ENCODE measurements at regions not wholly inside any gene's neighbourhood (a gene's known extent, or its start where the extent isn't known, plus 50 kb on each side); places are given as distances from the start of the nearest gene placed in this dataset.

DNA sequence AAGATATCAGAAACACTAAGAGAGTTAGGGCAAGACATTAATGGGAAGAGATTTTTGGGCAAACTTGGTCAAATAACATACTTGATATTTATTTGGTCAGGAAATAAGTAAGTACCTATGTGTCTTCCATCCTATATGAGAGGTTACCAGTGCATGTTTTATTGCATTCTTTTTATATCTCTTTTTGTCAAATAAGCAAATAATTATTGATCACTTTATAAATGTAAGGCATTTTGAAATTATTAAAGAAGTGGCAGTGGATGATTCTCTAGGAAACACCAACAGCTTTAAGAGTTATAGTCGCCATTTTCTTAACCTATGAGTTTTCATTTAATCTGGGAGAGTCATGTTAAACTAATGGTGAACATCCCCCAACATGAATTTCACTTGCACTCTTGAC is 453.3 kb downstream of the MEIS1 start:
- TF ChIP-seq, protein P1, sequence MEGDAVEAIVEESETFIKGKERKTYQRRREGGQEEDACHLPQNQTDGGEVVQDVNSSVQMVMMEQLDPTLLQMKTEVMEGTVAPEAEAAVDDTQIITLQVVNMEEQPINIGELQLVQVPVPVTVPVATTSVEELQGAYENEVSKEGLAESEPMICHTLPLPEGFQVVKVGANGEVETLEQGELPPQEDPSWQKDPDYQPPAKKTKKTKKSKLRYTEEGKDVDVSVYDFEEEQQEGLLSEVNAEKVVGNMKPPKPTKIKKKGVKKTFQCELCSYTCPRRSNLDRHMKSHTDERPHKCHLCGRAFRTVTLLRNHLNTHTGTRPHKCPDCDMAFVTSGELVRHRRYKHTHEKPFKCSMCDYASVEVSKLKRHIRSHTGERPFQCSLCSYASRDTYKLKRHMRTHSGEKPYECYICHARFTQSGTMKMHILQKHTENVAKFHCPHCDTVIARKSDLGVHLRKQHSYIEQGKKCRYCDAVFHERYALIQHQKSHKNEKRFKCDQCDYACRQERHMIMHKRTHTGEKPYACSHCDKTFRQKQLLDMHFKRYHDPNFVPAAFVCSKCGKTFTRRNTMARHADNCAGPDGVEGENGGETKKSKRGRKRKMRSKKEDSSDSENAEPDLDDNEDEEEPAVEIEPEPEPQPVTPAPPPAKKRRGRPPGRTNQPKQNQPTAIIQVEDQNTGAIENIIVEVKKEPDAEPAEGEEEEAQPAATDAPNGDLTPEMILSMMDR (IDR thresholded peaks at IDR 0.05; ENCODE audit: poor library complexity, severe bottlenecking): no peak
- TF ChIP-seq EP300 (conservative IDR thresholded peaks at IDR 0.05; ENCODE audit: poor library complexity, severe bottlenecking) (no peak), TAF1 (IDR thresholded peaks at IDR 0.05; ENCODE audit: low read depth) (no peak)
- TF ChIP-seq, protein P2, sequence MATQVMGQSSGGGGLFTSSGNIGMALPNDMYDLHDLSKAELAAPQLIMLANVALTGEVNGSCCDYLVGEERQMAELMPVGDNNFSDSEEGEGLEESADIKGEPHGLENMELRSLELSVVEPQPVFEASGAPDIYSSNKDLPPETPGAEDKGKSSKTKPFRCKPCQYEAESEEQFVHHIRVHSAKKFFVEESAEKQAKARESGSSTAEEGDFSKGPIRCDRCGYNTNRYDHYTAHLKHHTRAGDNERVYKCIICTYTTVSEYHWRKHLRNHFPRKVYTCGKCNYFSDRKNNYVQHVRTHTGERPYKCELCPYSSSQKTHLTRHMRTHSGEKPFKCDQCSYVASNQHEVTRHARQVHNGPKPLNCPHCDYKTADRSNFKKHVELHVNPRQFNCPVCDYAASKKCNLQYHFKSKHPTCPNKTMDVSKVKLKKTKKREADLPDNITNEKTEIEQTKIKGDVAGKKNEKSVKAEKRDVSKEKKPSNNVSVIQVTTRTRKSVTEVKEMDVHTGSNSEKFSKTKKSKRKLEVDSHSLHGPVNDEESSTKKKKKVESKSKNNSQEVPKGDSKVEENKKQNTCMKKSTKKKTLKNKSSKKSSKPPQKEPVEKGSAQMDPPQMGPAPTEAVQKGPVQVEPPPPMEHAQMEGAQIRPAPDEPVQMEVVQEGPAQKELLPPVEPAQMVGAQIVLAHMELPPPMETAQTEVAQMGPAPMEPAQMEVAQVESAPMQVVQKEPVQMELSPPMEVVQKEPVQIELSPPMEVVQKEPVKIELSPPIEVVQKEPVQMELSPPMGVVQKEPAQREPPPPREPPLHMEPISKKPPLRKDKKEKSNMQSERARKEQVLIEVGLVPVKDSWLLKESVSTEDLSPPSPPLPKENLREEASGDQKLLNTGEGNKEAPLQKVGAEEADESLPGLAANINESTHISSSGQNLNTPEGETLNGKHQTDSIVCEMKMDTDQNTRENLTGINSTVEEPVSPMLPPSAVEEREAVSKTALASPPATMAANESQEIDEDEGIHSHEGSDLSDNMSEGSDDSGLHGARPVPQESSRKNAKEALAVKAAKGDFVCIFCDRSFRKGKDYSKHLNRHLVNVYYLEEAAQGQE (IDR thresholded peaks at IDR 0.05; ENCODE audit: borderline replicate concordance): no peak
